ENCODE measurements at regions not wholly inside any gene's neighbourhood (a gene's known extent, or its start where the extent isn't known, plus 50 kb on each side); places are given as distances from the start of the nearest gene placed in this dataset.

- Histone ChIP-seq H3K4me3 (no peak overlapping the region), H3K36me3 (no peaks in the 10 kb centered on the region), H3K4me1 (peaks cover 13 to 39% (median 16%) of the 10 kb centered on the region in 4 donors), H3K9me3 (no peaks in the 10 kb centered on the region), H3K27me3 (no peaks in the 10 kb centered on the region), H3K27ac (replicated peaks in 1 of 4) (peak overlapping the region in 3 of 4 donors; percentile 1 to 40 (median 37))
- intact Hi-C loops (cut with DNase I): no loop called here
- no peak for DNase-seq (ENCODE audit: extremely low spot score)
- TF ChIP-seq CTCF (IDR thresholded peaks at IDR 0.05) (no peak), POLR2AphosphoS5 (IDR thresholded peaks at IDR 0.05) (peak in 1 of 2 donors; percentile 5)
- WGBS: 74% methylated on average over 4 of the region's 4 CpGs
Observed at GRCh38 chr7:17679458-17679857, 260.8 kb downstream of the SNX13 start.

- 51% methylated on average over 3 of the region's 6 CpGs for whole genome bisulfite sequencing
- peaks cover 13 to 39% (median 16%) of the 10 kb centered on the region in 4 donors for H3K4me1 ChIP-seq
- H3K9me3 ChIP-seq: no peaks in the 10 kb centered on the region
- no peaks in the 10 kb centered on the region for H3K27me3 ChIP-seq
- TF ChIP-seq CTCF (IDR thresholded peaks at IDR 0.05) (no peak), POLR2AphosphoS5 (IDR thresholded peaks at IDR 0.05) (peak in 1 of 2 donors; percentile 28)
- intact Hi-C loops (cut with DNase I): loop anchor here (5.0 kb wide), 1 partner anchor 1982 kb away; no protein-coding TSS in a partner anchor
- H3K36me3 ChIP-seq: no peaks in the 10 kb centered on the region
- H3K27ac ChIP-seq (replicated peaks in 1 of 4): peak overlapping the region in 3 of 4 donors; percentile 32 to 40 (median 37)
- no peak for DNase-seq (ENCODE audit: extremely low spot score)
- H3K4me3 ChIP-seq: no peak overlapping the region
Observed at GRCh38 chr7:17680026-17680425, 260.3 kb downstream of the SNX13 start.

GRCh38 chr7:17680943-17681351 lies 259.3 kb downstream of the SNX13 start:
- Histone ChIP-seq H3K36me3 (no peaks in the 10 kb centered on the region), H3K27me3 (no peaks in the 10 kb centered on the region), H3K9me3 (no peaks in the 10 kb centered on the region), H3K4me1 (peaks cover 13 to 39% (median 16%) of the 10 kb centered on the region in 4 donors), H3K27ac (replicated peaks in 1 of 4) (peak overlapping the region in 1 of 4 donors; percentile 32), H3K4me3 (peak overlapping the region in 1 of 4 donors; percentile 13)
- 15% methylated on average over 5 of the region's 5 CpGs for WGBS
- intact Hi-C loops (cut with DNase I): loop anchor here (5.0 kb wide), 1 partner anchor 1981 kb away; no protein-coding TSS in a partner anchor
- DNase-seq (ENCODE audit: extremely low spot score): no peak
- no peak for TF ChIP-seq POLR2AphosphoS5 (IDR thresholded peaks at IDR 0.05)
- TF ChIP-seq CTCF (IDR thresholded peaks at IDR 0.05): peak; percentile 55 to 68 (median 60)
- TF ChIP-seq POLR2A (IDR thresholded peaks at IDR 0.05; ENCODE audit: low read depth): no peak

- Histone ChIP-seq H3K4me1 (peaks cover 13 to 39% (median 16%) of the 10 kb centered on the region in 4 donors), H3K27me3 (no peaks in the 10 kb centered on the region), H3K27ac (replicated peaks in 1 of 4) (no peak overlapping the region), H3K9me3 (no peaks in the 10 kb centered on the region), H3K36me3 (no peaks in the 10 kb centered on the region), H3K4me3 (no peak overlapping the region)
- DNase-seq (ENCODE audit: extremely low spot score): no peak
- WGBS: 70% methylated on average over 4 of the region's 4 CpGs
- TF ChIP-seq POLR2AphosphoS5 (IDR thresholded peaks at IDR 0.05) (no peak), POLR2A (IDR thresholded peaks at IDR 0.05; ENCODE audit: low read depth) (no peak), CTCF (IDR thresholded peaks at IDR 0.05) (no peak), EP300 (IDR thresholded peaks at IDR 0.05) (no peak)
- intact Hi-C loops (cut with DNase I): loop anchor here (5.0 kb wide), 1 partner anchor 1980 kb away; no protein-coding TSS in a partner anchor
Observed at GRCh38 chr7:17681965-17682364, 258.3 kb downstream of the SNX13 start.

GRCh38 chr7:17682586-17682985 lies 257.7 kb downstream of the SNX13 start:
- no peak overlapping the region for H3K27ac ChIP-seq (replicated peaks in 1 of 4)
- WGBS: 93% methylated on average over 3 of the region's 3 CpGs

More at GRCh38 chr7:17682586-17682985, 257.7 kb downstream of the SNX13 start:
- peaks cover 13 to 39% (median 16%) of the 10 kb centered on the region in 4 donors for H3K4me1 ChIP-seq
- H3K36me3 ChIP-seq: no peaks in the 10 kb centered on the region
- no peak for DNase-seq (ENCODE audit: extremely low spot score)
- H3K4me3 ChIP-seq: no peak overlapping the region
- intact Hi-C loops (cut with DNase I): loop anchor here (5.0 kb wide), 1 partner anchor 1980 kb away; no protein-coding TSS in a partner anchor
- H3K9me3 ChIP-seq: no peaks in the 10 kb centered on the region
- TF ChIP-seq POLR2A (IDR thresholded peaks at IDR 0.05; ENCODE audit: low read depth) (no peak), CTCF (IDR thresholded peaks at IDR 0.05) (no peak), EP300 (IDR thresholded peaks at IDR 0.05) (no peak), POLR2AphosphoS5 (IDR thresholded peaks at IDR 0.05) (no peak)
- no peaks in the 10 kb centered on the region for H3K27me3 ChIP-seq

Data from esophagus muscularis mucosa (tissue), 4 donors.